ENCODE measurements at regions not wholly inside any gene's neighbourhood (a gene's known extent, or its start where the extent isn't known, plus 50 kb on each side); places are given as distances from the start of the nearest gene placed in this dataset.

DNA sequence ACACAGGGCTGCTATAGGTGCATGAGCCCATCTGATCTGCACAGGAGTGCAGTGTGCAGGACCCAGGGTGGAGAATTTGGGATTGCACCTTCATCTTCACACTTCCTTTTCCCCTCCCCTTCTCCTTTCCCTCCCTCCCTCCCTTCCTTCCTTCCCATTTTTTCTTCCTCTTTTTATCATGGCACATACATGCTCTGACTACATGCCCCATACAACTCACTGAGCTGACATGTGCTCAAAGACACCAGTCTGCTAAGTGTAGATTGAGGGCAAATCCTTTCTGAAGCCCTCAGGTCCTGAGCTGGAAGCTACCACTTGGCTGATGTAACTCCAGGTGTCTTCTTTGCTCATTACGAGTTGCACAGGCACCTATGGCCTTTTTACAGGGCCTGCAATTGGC is 365.3 kb upstream of the ZNF32 start:
- TF ChIP-seq, protein P1, sequence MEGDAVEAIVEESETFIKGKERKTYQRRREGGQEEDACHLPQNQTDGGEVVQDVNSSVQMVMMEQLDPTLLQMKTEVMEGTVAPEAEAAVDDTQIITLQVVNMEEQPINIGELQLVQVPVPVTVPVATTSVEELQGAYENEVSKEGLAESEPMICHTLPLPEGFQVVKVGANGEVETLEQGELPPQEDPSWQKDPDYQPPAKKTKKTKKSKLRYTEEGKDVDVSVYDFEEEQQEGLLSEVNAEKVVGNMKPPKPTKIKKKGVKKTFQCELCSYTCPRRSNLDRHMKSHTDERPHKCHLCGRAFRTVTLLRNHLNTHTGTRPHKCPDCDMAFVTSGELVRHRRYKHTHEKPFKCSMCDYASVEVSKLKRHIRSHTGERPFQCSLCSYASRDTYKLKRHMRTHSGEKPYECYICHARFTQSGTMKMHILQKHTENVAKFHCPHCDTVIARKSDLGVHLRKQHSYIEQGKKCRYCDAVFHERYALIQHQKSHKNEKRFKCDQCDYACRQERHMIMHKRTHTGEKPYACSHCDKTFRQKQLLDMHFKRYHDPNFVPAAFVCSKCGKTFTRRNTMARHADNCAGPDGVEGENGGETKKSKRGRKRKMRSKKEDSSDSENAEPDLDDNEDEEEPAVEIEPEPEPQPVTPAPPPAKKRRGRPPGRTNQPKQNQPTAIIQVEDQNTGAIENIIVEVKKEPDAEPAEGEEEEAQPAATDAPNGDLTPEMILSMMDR (IDR thresholded peaks at IDR 0.05), result no peak
- no peak for TF ChIP-seq POLR2A (IDR thresholded peaks at IDR 0.05)
